HG02642 (cell line): ENCODE measurements at regions not wholly inside any gene's neighbourhood (a gene's known extent, or its start where the extent isn't known, plus 50 kb on each side); places are given as distances from the start of the nearest gene placed in this dataset.

Experiments
- ATAC-seq: cut with Tn5 transposase; IDR thresholded peaks from one replicate; pipeline ENCODE4 v1.9.1; 2021; ENCODE audit warnings: mild to moderate bottlenecking; ENCODE audit not compliant: unreplicated experiment, poor library complexity

- ATAC-seq, result no peak
These were observed 67.2 kb upstream of the POT1 start for GRCh38 chr7:124996778-124997177.

- no peak for ATAC-seq
These were observed 63.4 kb upstream of the POT1 start for GRCh38 chr7:124992851-124993562.

GRCh38 chr7:124989911-124990310 is 60.3 kb upstream of the POT1 start:
- ATAC-seq, result no peak
